ENCODE measurements at regions not wholly inside any gene's neighbourhood (a gene's known extent, or its start where the extent isn't known, plus 50 kb on each side); places are given as distances from the start of the nearest gene placed in this dataset.
"Not testable (repeated sequence)": the region's sequence is repeated elsewhere in the genome, so short reads cannot be mapped to it uniquely, and the experiment has no call there.

DNA sequence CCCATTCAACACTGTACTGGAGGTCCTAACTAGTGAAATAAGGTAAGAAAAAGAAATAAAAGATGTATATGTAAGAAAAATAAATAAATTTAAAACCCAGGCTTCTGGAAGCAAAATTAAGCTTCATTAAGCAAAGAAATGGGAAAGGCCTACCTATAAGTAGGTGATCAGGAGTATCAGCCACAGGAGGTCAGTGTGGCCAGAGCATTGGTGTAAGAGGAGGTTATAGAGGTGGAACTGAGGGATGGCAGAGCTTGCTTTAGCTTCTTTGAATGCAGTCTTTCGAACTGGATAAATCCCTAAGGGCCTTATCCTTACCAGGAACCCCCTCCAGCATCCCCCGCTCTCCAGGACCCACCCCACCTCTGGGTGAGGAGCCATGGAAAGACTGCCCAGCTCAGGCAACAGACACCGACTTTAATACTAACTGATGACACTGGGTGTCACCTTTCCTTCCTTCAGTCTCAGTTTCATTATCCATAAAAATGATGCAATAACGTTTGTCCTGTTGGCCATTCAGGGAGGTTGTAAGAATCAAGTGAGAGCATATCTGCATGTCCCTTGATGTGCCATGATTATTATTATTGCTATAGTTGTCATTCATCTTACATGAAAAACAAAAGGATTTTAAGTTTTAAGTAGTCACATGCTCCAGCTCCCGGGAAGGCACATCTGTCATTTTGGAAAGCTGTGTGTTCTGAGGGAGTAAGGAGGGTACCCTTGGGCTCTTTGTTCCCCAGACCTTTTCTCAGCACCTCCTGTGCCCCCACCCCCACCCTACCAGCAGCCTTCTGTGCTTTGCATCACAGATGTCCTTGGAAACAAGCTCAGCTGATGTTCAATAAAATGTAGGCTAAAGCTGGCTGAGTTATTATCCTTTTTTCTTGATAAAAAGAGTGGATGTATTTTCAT is 50.8 kb upstream of the CTNNA1 start:
- no peak for DNase-seq (ENCODE audit: low read depth)

DNA sequence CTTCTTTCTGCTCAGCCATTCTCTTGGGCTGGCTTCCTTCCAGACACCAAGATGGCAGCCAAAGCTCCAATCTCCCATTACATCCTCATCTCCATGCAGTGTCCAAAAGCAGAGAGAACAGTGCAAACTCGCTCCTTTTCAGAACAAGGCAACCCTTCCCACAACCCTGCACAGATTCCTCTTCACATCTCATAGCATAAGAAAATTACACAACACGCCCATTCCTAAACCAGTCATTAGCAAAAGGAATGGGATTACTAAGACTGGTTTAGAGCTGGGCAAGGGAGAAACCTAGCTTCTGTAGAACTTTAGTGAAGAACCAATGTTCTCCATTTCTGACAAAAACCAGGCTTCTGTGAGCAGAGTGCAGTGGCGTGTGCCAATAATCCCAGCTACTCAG is 51.5 kb upstream of the CTNNA1 start:
- no peak for DNase-seq (ENCODE audit: low read depth)

DNA sequence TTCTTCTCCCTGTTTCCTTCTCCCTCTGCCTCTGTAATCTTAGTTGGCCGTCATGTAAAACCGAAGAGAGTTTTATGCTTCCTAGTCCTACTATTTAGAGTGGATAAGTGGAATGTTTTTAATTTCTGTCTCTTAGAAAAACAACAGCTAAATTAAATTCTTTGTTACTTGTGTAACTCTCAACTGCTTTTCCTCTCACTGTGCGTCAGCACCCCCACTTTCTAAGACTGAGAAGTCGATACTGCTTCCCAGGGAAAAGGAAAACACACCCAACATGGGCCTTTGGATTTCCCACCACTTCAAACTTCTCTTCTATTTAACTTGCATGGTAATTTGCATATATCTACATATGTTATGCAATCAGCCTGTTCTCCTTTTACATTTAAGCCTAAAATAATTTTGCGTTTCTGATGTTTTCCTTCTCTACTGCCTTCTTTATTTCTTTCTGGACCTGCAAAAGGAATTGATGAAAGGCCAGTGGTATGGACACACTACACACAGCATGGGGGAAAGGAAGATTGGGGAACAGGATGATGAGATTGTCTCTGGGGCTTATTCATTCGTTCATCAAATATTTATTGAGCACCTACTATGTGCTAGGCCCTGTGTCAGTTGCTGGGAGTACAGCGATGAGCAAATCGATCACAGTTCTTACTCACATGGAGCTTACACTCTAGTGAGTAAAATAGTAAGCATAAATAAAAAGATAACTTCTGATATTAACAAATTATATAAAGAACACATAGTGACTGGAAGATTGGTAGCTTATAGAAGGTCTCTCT is 52.5 kb upstream of the CTNNA1 start:
- DNase-seq (ENCODE audit: low read depth), result no peak

DNA sequence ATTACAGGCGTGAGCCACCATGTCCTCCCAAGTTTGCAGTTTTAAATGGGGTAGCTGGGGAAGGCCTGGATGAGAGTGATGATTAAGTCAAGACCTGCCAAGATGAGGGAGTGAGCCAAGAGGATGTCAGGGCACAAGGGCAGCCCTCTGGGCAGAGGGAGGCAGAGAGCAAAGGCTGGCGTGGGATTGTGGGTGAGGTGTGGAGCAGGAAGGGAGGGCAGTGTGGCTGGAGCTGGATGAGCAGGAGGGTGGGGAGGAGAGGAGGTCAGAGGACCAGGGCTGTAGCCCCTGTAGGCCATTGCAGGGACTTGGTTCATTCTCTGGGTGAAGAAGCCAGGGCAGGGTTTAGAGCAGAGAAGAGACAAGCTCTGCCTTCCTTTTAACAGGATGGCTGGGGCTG is 53.7 kb upstream of the CTNNA1 start:
- DNase-seq (ENCODE audit: low read depth), result no peak

DNA sequence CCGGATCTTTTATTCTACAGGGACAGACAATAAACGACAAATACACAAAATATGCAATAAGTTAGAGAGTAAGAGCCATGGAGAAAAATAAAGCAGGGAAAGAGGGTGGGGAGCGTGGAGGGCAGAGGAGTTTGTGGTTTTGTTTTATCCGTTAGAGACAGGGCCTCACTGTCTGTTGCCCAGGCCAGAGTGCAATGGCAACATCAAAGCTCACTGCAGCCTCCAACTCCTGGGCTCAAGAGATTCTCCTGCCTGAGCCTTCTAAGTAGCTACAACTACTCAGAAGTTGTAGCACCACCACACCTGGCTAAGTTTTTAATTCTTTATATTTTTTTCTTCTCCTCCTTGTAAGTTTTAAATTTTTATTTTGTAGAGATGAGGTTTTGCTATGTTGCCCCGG is 54.5 kb upstream of the CTNNA1 start:
- DNase-seq (ENCODE audit: low read depth), result no peak

DNA sequence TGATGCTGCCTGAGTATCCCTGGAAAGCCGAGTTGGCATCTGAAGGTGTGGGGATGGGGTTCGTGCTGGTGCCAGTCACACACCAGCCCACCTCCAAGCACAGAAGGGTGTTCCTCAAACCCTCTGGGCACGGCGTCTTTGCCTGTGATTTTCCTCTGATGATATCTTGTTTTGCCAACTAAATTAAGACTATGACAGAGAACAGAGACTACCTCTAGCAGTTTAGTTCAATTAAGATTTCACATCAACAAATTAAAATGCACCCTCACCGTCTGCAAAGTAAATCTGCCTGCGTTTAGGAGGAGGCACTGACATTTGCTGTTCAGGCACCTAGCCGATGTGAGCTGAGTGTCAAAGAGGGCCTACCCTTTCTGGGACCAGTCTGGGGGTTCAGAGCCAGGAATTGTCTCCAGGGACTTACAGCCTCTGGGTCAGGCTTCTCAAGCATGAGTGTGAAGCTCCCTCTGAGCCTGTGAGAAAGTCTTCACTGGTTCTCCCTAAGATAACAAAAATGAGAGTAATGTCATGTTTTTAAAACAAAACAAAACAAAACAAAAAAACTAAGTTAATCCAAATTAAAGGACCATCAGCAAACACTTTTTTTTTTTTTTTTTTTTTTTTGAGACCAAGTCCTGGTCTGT is 55.4 kb upstream of the CTNNA1 start:
- no peak for DNase-seq (ENCODE audit: low read depth)

DNA sequence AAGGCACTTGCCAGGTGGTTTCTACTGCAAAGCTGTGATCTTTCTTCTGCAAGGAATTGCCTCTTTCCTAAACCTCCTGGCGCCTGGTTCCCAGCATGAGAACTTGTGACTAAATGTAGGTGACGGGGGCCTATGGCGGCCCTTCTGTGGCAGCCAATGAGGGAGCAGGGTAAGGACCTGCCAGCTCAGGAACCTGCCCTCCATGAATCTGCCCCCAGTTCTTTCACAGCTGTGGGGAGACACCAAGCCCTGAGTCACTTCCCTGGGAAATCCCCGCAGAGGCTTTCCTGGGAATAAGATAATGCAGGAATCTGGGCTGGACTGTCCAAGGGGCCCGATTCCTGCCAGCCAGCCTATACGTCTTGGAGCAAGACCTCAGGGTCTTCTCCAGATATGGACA is 56.7 kb upstream of the CTNNA1 start:
- no peak for DNase-seq (ENCODE audit: low read depth)

DNA sequence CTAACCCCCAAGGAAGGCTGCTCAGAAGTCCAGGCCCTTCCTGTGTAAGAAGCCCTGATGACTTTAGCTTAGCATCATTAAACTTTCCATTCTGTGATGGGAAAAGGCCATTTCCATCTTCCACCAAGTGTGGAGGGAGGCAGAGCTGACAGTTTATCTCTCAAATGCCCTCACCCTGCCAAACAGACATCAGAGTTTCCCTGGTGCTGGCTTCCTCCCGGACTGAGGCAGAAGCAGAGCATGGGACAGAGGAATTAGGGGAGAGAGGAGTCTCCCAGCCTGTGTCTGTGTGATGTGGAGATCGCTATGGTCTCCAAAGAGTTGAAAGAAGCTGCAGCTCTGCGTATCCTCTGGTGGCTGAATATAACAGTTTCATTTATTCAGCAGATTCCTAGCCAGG is 57.4 kb upstream of the CTNNA1 start:
- DNase-seq (ENCODE audit: low read depth), result no peak

DNA sequence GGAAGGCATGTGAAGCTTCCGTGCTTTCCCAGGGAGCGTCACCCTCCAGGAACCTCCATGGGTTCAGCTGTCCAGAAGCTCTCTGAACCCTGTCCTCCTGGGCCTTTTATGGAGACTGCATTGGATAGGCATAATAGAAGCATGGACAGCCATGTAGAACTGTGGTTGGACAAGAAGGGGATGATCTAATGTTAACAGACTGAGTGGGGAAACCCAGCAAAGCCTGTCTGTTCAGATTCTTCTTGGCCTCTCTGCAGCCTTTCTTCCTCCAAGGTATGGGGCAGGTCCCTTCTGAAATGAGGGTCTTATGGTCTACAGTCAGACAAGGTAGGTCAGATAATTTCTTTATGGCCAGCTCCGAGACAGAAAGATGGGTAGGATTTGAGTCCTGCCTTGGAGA is 59.1 kb upstream of the CTNNA1 start:
- DNase-seq (ENCODE audit: low read depth), result no peak

DNA sequence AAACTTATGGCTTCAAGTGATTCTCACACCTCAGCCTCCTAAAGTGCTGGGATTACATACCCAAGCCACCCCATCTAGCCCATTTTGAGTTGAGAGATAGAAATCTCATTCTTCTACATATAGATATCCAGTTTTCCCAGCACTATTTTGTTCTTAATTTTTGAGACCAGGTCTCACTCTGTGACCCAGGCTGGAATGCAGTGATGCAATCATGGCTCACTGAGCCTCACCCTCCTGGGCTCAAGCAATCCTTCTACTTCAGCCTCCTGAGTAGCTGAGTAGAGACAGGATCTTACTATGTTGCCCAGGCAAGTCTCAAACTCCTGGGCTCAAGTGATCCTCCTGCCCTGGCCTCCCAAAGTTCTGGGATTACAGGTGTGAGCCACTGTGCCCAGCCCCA is 60.9 kb upstream of the CTNNA1 start:
- DNase-seq (ENCODE audit: low read depth), result no peak

DNA sequence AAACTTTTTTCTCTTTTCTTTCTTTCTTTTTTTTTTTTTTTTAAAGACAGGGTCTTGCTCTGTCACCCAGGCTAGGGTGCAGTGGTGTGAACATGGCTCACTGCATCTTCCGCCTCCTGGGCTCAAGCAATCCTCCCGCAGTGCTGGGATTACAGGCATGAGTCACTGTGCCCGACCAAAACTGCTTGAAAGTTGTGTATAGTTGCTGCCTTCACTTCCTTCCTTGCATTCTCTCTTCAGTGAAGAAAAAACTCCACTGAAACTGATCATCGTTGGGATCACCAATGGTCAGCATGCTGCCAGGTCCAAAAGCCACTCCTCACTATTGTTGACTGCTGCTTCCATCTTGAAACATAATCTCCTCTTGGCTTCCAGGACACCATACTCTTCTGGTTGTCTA is 66.6 kb upstream of the CTNNA1 start:
- no peak for DNase-seq (ENCODE audit: low read depth)

DNA sequence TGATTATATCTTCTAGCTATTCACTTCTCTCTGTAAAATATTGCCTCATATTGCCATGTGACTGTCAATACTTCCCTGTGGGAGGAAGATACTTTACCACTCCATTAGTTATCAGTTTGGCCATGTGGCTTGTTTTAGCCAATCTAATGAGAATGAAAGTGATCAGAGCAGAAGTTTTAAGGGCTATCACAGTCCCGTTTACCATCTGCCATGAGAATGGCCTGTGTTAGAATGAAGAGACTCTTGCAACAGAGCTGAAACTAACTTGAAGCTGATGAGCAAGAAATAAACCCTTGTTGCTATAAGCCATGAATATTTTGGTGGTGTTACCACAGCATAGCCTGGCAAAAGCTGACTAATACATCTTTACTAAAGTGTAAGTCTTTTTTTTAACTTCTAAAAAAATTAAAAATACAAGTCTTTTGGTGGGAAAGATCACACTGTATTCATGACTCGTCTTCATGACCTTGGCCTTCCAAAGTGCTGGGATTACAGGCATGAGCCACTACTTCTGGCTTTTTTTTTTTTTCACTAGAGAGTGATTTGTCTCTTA is 68.0 kb upstream of the CTNNA1 start:
- no peak for DNase-seq (ENCODE audit: low read depth)

DNA sequence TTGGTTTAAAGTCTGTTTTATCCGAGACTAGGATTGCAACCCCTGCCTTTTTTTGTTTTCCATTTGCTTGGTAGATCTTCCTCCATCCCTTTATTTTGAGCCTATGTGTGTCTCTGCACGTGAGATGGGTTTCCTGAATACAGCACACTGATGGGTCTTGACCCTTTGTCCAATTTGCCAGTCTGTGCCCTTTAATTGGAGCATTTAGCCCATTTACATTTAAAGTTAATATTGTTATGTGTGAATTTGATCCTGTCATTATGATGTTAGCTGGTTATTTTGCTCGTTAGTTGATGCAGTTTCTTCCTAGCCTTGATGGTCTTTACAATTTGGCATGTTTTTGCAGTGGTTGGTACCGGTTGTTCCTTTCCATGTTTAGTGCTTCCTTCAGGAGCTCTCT is 70.8 kb upstream of the CTNNA1 start:
- DNase-seq (ENCODE audit: low read depth), result not testable (repeated sequence)

DNA sequence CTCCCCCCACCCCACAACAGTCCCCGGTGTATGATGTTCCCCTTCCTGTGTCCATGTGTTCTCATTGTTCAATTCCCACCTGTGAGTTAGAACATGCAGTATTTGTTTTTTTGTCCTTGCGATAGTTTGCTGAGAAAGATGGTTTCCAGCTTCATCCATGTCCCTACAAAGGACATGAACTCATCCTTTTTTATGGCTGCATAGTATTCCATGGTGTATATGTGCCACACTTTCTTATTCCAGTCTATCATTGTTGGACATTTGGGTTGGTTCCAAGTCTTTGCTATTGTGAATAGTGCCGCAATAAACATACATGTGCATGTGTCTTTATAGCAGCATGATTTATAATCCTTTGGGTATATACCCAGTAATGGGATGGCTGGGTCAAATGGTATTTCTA is 74.4 kb upstream of the CTNNA1 start:
- not testable (repeated sequence) for DNase-seq (ENCODE audit: low read depth)

DNA sequence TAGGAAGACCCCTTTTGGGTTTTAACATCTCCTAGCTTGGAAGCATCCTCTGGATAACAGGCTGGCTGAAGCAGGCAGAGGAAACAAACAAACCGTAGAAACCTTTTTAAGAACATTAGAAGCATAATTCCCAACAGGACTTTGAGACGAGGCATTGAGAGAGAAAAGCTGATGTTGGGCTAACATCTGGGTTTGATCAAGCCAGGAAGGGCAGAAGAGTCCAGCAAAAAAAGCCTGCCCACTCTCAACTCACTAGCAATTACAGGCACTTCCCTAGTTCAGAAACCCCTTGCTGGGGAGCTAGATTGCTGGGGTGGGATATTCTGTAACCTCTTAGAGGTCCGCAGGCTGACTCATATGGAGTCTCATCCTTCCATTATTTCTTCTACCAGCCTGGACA is 75.4 kb upstream of the CTNNA1 start:
- no peak for DNase-seq (ENCODE audit: low read depth)

DNA sequence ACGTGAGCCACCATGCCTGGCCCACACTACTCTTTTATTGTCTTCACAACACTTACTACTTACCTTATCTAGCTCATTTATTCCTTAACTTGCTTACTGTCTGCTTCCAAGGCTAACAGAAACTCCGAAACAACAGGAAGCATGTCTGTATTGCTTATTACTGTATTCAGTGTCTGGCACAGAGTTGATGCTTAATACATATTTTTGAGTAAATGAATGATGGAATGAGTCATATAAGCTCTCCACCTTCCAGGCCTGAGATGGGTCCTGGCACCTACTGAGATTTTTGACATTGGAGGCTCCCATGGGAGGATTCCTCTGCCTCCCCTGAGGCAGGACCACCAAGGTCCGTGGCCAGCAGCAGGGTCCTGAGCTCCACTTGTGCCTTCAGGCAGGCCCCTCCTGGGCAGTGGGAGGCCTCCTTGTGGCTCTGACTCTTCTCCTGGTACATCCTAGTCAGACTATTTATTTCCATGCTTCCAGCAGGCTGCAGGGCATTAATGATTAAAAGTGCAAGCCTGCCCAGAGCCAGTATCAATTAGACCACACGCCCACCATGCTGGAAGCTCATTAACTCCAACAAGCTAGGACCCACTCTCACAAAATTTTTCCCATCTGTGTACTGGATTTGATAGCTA is 76.5 kb upstream of the CTNNA1 start:
- DNase-seq (ENCODE audit: low read depth), result no peak

DNA sequence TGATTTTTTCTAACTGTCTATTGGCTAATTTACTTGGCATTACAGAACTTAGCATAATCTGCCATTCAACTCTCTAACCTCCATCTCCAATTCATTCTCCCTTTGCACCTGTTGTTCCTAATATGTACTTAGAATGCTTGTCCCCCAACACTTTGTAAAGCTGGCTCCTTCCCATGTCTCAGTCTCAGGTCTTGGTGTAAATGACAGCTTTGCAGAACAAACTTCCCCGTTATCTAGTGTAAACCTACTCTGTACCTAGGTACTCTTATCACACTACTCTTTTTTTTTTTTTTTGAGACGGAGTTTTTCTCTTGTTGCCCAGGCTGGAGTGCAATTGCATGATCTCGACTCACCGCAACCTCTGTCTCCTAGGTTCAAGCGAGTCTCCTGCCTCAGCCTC is 77.2 kb upstream of the CTNNA1 start:
- DNase-seq (ENCODE audit: low read depth), result no peak

DNA sequence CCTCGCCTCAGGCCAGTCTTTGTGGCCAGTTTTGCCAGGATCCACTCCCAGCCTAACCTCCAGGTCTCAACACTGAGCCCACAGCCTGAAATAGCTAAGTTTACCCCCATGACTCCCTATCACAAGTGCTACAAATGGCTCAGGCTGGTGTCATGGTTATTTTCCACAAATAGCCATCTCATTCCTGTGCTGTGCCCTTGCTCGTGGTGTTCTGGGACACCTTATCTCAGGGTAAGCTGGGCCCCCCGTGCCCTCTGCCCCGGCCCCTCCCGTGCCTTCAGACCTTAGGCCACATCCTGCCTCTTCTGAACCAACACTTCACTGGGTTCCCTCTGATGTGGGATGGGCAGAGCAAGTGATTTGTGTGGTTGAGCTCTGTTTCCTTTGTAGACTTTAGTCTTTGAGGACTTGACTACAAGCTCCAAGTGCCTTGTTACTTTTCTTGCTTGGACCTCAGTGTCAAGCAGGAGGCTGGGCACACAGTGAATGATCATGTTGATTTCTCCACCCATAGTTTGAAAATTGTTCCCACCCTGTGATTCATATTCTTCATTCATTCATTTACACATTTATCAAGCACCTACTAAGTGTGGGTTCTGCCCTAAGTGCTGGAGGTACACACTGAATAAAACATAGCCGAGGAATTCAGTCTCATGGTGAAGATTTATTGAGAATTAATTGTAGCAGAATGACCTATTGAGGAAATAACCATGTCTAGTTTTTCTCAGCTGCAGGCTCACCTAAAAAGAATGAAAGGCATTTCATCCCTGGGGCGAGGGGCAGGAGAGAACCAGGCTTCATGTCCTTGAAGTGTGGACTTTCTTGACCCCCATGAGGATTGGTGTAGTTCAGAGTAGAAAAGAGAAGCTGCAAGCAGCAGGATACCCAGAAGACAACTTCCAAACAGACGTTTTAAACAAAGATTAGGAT is 84.5 kb upstream of the CTNNA1 start:
- DNase-seq (ENCODE audit: low read depth), result no peak

DNA sequence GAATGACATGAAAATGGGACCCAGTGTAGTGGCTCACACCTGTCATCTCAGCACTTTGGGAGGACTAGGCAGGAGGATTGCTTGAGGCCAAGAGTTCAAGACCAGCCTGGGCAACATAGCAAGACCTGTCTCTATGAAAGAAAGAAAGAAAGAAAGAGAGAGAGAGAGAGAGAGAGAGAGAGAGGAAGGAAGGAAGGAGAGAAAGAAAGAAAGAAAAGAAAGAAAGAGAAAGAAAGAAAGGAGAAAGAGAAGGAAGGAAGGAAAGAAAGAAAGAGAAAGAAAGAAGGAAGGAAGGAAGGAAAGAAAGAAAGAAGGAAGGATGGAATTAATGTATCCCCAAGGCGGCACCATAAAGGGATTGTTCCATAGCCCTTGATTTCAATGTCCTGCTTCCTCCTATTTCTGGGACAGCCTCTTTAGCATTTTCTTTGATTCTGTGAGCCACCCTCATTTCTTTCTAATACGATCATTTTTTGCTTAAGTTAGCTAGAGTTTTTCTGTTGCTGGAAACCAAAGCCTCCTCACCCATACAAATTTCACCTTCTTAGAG is 85.4 kb upstream of the CTNNA1 start:
- not testable (repeated sequence) for DNase-seq (ENCODE audit: low read depth)

DNA sequence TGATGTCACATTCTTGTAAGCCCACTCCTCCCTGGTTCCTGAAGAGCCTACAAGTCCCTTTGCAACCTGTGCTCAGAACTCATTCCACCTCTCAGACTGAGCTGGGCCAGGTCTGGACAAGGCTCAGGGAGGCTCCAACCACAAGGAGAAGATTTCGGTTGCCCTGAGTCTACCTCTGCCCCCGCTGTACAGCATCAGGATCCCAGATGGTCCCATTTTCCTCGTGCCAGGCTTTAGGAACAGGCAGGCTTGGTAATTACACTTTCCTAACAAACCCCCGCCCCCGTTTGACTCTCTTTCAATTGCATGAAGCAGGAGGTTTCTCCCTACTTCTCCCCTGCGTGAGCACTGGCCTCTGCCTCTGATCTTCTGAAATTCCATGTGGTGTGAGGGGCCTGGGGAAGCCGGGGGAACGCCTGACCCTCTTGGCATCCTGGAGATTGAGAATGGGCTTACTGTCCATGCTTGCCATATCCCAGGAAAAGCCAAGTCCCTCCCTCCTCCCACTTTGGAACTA is 86.9 kb upstream of the CTNNA1 start:
- DNase-seq (ENCODE audit: low read depth), result no peak

All from GM04504 (cell line).